ENCODE measurements at regions not wholly inside any gene's neighbourhood (a gene's known extent, or its start where the extent isn't known, plus 50 kb on each side); places are given as distances from the start of the nearest gene placed in this dataset.

DNA sequence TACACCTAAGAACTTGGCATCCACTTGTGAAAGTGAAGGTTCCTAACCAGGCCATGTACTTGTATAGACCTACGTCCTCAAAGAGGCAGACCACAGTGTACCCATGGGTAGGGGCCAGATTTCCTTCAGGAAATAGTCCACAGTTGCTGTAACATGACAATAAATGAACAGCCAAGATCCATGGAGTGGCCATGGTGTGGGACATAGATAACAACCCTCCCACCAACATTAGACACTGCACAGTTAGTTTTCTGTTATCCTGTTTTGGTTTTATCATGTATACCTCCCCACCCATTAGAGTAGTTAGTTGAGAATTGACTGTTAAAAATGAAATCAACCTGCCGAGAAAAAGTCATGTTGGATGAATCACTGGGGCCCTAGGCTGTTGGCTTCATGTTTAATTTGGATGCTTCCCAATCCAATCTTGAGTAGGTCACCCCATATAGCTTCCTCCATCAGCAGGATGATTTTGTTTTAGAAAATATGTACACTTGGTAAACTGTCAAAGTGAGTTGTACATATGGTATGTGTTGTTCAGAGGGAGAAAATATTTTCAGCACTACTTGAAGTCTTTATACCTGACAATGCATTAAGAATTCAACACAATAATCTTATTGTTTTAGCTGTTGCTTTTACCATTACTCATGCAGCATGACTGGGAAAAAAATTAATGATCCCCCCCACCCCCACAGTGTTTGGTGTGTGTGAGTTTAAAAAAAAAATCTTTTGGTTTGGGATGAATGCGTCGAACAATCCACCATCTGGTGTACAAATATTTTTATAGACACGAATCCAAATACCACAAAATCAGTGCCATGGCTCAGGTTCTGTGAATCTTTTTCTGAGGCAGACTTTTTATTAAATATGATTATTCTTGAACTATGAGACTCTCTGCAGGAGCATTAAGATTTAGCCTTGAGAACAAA, 88.3 kb upstream of the ARHGAP29 start:
- DNase-seq: no peak

DNA sequence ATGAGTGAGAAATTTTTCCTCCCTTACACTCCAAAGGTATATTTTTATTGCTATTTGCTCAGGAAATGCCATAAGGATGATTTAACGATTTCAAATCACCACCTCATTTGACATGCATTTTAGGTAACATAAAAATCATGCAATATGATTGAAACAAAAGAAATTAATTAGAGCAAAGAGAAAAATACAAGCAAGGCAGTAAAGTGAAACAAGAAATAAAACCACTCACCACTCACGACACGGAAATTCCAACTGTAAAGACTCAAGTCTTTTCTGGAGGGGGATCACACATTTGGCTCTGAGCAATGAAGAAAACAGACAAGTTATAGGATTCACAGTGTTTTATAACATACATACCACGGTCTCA, 86.8 kb upstream of the ARHGAP29 start:
- no peak for DNase-seq

- DNase-seq: no peak
These were observed 86.2 kb upstream of the ARHGAP29 start for GRCh38 chr1:94323311-94324177.

DNA sequence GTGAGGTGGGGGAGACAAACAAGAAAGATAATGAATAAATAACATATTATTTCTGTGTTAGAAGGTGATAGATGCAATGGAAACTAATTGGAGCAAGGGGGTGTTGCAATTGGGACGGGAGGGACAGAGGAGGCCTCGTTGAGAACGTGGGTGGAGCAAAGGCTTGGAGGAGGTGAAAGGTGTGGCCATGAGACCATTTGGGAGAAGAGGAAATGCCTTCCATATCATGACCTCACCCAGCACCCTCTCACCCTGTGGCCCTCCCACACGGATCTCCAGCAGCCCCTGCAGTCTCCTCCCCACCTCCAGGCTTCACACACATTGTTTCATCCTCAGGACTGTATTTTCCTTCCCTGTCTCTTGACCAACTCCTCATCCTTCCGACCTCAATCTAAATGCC, 85.3 kb upstream of the ARHGAP29 start:
- no peak for DNase-seq

DNA sequence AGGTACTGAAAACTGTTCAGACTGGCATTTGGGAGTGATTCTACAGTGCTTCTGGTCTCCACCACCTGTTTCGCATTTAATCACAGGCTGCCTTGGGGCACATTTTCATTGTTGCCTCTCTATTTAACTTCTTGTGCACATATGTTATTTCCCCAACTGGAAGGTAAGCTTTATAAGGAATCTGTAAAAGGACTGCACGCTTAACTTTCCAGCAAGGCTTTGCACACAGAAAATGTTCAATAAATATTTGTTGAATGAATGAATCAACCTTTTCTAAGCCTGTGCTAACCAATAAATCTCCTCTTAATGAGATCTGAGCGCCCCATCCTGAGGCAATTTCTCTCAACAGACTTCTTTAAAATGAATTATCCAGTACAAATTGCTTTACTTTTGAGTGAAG, 84.3 kb upstream of the ARHGAP29 start:
- DNase-seq: no peak

DNA sequence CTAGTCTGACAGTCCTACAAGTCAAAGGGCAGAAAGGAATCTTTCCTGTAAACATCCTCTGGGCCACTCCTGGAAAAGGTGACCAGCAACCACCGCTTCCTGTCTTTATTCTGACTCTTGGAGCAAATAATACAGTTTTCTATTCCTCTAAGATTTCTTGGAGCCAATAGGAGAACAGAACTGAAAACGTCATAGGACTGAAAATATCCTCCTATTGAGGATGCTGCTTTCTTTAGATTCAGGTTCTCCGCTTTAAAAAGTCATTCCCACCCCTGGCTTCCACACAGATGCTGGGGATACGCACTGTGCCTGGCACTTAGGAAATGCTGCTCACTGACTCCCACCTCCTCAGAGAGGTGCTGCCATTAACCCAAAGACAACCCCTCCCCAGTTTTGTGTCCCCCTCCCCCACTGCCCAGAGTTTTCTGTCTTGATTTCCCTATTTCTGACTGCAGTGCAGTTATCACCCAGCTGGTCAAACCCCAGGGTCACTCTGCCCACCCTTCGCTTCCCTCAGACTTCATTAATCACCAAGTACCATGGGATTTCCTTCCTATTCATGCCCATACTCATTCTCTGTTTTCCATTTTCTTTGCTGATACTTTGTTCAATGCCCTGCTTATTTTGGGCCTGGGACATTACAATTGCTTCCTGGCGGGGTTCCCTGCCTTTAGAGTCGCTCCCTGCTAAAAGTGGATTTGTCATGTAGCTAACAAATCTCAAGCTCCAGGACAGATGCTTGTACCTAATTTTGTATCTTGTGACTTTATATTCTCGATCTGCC, 82.1 kb upstream of the ARHGAP29 start:
- DNase-seq: no peak

- DNase-seq: no peak
These were observed 81.2 kb upstream of the ARHGAP29 start for GRCh38 chr1:94318505-94319030.

DNA sequence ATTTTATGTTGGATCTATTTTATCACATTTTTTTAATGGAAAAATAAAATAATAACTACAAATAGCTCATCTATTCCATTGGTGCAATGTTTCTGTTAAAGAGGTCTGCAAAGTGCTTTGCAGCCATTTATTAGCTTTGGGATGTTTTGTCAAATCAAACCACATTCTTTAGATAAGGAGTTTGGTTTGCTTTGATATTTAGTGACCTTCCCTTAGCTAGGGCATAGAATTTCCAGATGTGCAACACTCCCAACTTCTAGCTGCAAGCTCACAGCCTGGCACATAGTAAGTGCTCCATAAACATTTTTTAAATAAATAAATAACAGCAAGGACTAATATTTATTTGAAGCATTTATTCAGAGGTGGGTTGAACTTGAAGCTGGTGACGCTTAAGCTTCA, 80.4 kb upstream of the ARHGAP29 start:
- no peak for DNase-seq

DNA sequence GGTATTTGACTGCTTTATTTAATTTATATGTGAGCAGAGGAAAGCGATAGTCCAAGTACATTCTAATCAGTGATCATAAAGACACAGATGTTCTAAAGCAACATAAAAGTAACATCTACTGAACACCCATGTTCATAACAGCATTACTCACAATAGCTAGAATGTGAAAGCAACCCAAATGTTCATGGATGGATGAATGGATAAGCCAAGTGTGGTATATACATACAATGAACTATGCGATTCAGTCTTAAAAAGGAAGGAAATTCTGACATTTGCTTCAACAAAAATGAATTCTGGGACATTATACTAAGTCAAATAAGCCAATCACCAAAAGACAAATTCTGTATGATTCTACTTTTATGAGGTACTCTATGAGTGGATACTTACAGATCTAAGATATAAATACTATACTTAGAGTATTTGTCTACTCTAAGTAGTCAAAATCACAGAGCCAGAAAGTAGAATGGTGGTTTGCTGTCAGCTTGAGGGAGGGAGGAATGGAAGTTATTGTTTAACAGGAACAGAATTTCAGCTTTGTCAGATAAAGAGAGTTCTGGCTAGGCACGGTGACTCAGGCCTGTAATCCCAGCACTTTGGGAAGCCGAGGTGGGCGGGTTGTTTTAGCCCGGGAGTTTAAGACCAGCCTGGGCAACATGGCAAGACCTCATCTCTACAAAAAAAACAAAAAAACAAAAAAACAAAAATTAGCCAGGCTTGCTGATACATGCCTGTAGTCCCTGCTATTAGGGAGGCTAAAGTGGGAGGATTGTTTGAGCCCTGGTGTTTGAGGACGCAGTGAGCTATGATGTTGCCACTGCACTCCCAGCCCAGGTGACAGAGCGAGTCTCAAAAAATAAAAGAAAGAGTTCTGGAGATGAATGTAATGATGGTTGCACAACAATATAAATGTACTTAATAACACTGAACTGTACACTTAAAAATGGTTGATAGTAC, 79.7 kb upstream of the ARHGAP29 start:
- no peak for DNase-seq

DNA sequence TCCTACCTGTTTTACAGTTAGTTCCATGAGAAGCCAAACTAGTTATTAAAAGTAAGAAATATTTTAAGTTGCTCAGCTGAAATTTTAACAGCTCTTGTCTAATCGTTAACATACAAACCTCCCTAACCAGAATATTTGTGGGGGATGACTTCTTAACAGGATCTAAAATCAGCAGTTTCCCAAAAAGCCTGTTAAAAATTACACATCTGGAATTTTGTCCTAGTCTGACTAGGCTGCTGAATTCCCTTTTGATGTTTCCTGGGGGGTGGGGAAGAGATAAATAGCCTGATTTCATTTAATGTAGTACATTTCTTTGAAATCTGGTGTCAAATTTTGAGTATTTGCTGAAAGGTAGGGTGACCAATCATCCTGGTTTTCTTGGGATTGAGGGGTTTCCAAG, 78.8 kb upstream of the ARHGAP29 start:
- no peak for DNase-seq

DNA sequence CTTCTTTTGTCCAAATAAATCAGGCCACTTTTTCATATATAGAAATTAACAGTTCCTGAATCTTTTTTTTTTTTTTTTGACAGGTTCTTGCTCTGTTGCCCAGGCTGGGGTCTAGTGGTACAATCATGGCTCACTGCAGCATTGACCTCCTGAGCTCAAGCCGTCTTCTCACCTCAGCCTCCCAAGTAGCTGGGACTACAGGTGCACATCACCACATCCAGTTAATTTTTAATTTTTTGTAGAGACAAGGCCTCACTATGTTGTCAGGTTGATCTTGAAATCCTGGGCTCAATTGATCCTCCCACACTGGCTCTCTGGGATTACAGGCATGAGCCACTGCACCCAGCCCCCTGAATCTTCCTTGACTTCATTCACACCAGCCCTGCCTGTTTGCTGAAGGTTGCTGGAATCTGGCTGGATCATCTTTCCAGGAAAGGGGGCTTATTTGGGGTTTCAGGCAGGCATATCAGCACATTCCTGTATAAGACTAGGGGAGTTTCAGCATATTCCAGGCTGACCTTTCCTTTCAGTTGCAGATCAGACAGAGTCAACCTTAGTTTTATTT, 78.2 kb upstream of the ARHGAP29 start:
- DNase-seq: no peak

DNA sequence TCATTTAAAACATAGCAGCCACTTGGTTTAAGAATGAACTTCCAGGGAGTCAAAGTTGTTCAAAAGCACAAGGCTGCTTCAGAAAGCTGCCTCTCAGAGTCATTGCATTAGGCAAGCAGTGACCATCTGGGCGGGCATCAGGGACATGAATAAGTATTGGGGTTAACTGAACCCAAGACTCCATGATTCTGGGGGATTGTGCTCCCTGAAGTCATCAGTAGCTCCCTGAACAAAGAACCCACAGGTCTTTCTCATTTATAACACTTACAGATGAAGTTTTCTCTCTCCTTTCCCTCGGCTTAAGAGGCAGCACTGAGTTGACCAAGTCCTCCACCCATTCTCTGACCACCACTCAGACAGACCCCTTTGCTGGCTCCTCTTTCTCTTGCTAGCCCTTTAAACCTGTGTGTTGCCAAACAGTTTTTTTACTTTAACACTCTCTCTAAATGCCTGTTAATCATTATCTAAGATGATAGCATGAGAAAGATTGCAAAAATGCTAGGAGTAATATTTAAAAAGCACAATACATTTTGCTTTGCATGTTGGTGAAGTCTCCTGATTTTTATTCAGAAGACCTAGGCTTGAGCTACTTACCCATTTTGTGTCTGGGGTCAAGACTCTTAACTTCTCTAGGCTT, 77.0 kb upstream of the ARHGAP29 start:
- no peak for DNase-seq

- no peak for DNase-seq
These were observed 73.3 kb upstream of the ARHGAP29 start for GRCh38 chr1:94310570-94311270.

- no peak for DNase-seq
These were observed 72.6 kb upstream of the ARHGAP29 start for GRCh38 chr1:94309829-94310569.

GRCh38 chr1:94309216-94309615, 71.8 kb upstream of the ARHGAP29 start:
- DNase-seq: no peak

DNA sequence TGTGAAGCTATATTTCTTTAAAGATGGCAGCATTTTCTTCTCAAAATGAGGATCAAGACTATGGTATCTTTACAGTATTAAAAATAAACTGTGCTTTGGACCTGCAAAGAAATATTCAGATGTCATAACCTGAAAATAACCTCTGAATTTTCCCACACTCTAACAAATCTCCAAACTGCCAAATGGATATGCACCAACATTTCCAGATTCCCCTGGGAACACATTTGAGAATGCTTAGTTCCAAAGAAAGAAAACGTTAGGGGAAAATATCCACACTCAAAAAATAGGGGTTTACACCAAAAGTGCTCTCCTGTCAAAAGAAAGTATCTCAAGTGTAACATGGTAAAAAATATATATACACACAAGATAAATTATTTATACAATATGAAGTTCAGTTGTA, 69.1 kb upstream of the ARHGAP29 start:
- DNase-seq: no peak

- no peak for DNase-seq
These were observed 68.3 kb upstream of the ARHGAP29 start for GRCh38 chr1:94305704-94306103.

DNA sequence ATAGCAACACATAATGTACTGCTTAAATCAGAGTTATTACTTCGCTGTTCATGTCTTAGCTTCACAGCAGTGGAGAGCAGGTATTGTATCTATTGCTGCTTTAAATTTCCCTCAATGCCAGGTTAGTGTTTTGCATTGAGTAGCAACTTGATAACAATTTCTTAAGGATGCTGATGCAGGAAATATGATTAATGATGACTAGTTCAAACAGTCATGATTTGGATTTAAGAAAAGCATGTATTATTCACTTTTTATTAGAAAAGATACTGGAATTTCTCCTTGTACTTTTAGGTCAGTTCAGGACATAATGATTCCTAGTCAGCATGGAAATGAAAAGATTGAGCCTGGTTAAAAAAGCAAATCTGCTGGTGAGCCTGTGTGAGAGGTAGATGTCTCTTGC, 67.2 kb upstream of the ARHGAP29 start:
- no peak for DNase-seq

GRCh38 chr1:94303005-94303404, 65.6 kb upstream of the ARHGAP29 start:
- no peak for DNase-seq
